Stimulated activated CD4-positive, alpha-beta T cell treated with anti-CD3 and anti-CD28 coated beads, Interleukin-4, amount 100 ng/mL, for 24 hours (primary cell): ENCODE measurements at regions not wholly inside any gene's neighbourhood (a gene's known extent, or its start where the extent isn't known, plus 50 kb on each side); places are given as distances from the start of the nearest gene placed in this dataset.

Source experiments
- DNase-seq: peaks from one replicate; pipeline ENCODE4 v3.0.0-alpha.2; 2020

DNA sequence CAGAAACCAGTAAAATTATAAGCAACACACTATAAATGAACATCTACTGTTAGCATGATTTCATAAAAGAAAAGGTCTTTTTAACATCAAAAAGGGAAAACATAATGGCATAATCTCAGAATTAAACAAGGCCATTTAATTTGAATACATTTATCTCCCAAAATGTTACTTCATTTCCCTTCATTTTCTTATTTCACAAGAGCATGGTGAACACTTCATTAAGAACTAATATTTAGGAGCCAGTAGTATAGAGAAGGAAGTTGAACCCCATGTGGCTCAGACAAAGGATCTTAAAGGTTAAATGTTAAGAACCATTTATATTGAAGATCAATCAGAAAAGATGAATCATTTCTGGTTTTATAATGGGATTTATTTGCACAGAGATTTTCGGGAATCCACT, 981.7 kb downstream of the TTLL7 start:
- DNase-seq = no peak

DNA sequence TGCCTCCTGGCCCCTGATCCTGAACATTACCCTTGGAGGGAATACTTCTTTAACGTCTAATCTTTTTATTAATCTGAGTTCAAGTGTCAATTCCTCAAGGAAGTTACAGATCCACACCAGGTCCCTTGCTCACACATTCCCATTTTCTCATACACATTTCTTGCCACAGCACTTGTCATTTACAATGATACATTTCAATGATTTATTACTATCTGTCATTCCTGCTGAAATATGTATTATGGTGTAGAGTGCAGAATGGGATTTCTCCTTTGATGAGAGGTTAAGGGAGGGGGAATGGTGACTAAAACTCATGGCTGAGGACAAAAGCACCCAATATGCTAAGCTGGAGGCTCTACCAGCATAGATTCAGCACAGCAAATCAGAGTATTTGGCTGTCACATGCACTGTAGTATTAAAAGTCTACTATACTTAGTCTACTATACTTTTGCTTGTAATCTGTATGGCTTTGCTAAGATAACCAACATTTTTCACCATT, 982.5 kb downstream of the TTLL7 start:
- no peak for DNase-seq

DNA sequence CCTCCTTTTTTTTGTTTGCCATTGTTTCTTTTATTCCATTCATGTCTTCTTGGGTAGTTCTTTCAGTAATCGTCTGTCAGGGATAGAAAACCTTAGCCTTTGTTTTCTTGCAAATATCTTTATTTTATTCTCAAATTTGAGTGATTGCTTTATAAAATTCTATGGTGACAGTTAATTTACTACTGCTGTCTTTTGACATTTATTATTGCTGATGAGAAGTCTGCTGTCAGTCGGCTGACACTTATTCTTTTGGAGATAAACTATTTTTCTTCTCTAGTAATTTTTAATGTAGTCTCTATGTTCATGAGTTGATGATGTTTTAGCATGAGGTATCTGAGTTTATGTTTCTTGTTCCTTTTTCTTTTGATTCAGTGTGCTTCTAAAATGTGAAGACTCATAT, 983.8 kb downstream of the TTLL7 start:
- DNase-seq = no peak

DNA sequence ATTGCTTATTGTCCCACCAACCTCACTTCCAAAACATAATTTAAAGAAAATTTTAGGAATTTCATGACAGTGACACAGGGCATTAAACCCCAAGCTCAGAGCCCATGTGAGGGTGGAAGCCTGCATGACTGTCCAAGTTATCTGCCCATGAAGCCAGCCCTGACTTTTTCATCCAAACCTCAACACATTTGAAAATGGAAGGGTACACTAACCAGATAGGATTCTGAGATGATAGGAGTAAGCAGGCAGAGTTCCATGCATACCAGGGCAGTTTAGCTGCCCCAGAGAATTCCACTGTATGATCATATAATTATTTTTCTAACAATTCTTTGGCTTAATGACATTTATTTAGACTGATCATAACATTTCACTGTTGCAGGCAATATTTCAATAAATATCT, 986.0 kb downstream of the TTLL7 start:
- DNase-seq = no peak

DNA sequence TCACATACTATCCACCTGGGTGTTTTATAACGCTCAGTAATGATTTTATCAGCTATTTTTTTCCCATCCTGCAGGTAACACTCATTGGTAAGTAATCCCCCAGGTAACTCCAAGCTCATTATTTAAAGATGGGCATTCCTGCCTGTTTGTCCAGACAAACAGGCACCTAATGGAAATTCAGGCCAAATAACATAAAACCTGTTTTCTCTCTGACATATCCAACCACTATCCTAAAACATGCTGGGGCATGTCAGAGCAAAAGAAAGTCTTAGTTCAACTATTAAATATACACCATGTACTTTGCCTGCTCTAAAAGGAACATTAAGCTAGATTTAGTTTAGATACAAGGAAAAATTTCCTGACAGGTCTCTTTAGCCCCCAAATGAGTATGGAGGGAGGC, 987.7 kb downstream of the TTLL7 start:
- no peak for DNase-seq

DNA sequence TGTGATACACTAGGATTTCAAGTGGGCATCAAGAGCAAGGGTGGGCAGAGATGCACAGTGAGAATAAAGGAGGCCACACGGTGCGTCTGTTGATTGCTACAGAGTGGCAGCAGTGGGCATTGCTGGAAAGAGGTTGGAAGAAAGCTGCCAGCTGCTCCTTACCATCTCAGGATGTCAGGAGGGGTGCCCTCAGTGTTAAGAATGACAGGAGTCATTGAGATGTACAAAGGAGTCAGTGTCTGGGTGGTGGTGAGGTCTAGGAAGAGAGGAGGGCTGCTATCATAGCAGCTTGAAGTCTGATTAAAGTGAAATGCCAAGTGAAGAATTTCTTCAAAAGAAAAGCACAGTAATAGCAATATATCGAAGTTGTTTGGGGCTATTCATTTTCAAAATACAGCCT, 992.7 kb downstream of the TTLL7 start:
- DNase-seq = no peak

DNA sequence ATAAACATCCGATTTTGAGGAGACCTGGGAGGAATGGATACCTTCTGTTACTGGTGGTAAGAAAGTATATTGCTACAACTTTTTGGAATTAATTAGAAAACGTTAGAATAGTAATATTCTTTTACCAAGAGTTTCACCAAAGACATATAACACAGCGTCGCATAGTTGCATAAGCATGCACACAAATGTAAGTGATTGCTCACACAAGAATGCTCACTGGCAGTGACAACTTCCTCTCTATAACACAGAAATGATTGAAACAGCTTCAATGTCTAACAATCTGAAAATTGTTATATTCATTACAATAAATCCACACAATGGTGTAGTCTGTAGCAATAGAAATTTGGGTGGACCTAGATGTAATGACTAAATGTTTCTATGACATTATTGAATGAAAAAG, 998.6 kb downstream of the TTLL7 start:
- DNase-seq = no peak

DNA sequence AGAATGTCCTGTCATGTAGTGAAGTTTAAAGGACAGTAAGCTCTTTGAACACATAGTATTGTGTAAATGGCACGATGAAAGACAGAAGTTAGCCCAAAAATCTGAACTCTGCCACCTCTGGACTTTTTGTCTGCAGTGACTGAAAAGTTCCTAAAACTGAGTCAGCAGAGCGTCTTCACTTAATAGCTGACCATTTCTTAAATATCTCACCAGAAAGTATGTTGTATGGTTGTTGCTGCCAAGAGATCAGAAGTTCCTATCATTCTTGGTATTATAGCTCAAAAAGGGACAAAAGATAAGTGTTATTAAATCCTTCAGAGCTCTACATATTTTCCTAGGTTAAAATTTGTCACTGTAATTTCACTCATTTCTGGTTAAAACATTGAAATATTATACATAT, 1003.0 kb downstream of the TTLL7 start:
- no peak for DNase-seq

DNA sequence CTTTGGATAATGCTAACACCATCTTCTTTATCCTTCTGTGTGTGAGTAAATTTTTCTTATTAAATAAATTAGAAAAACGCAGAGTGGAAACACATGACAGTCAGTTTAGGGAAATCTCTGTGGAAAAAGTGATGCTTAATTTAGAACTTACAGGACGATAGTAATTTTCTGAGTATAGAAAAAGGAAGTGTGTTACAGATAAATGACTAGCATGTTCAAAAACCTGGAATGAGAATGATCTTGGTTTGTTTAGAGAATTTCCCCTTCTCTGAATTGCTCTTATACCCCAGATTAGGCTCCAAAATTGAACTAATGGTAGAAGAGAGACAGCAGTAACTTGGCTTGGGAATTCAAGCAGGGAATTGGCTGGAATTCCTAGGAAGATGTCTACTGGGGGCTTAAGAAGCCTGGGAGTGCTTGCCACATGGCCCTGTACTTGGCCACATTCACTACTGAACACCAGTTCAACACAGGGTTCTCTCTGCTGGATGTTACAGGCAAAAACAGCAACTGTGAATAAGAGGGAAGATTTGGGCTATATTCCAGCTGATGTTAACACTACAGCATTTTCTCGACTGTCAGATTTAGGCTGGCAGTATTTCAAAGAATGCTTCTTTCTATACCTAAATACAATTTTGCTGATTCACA, 1004.2 kb downstream of the TTLL7 start:
- no peak for DNase-seq

DNA sequence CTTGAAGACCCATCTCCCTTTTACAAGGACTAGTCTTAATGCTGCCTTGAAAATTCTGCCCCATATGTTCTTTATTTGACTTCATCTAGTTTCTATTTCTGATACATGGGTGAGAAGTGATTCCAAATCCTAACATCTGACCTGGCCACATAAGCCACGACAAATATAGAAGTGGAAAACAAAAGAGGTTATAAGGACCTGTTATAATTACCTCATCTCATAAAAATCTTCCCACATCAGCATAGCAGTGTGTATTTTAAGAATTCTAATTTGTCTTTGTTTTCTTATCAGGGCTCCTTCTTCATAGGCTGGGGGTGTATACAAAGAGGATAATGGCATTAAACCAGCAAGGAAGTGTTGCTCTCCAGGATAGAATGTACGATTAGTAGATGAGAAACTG, 1007.4 kb downstream of the TTLL7 start:
- no peak for DNase-seq

DNA sequence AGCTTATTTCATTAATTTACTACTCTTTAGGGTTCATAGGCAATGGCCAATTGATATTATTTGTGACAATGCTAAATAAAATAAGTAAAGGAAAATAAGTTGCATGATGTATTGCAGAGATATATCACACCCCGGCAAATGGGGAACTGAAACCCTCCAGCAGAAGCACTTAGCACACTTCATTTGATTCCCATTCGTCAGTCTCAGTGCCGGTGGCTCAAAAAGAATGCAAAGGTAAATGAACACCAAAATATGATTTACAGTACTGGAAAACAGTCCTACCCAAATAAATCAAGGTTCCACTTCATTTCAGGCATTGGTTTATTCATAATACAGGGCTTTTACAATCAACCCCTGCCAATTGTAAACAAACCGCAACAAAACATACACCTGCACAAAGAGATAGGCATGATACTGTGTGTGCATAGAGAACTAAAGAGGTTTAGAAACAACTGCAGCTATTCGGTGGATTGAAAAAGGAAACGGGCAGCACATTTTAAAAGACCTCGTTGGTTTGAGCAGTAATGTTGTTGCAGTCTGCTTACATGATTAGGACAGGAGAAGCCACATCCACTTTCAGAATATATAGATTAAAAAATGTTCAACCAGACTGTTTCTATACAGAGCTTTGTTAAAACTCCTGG, 1019.2 kb downstream of the TTLL7 start:
- no peak for DNase-seq

DNA sequence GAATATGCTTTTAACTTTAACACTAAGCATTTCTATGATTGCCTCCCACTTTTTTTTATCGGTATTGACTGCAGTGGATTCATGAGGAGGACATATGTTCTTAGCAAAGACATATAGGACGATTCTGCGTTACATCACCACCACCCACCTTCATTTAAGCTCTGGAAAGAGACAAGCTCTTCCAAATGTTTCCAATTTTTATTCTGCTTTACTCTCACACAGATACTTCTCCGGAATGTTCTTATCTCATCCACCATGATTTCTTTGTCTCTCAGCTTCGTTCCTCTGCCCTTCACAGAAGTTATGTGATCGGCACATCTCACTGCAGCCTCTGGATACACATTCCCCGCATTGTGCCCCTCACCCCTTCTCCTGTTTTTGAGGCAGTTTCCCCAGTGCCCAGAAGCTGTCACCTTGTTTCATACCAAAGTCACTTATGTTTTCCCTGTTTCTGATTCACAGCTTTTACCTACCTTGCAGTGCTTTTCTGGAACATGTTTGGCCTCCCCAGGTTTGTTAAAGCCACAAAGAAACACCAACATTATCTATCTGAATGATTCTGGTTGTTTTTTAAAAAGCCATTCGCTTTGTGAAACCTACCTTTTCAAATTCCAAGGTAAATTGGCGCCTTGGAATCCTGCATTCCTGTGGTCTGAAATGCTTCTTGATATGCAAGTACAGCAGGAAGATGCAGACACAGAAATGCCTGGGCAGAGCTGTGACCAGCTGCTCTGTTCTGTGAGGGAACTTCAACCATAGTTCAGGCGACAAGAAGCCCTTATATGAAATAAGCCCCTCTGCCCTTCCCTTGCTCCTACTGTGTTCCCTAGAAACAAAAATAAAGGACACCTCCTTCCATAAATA, 1020.2 kb downstream of the TTLL7 start:
- no peak for DNase-seq

DNA sequence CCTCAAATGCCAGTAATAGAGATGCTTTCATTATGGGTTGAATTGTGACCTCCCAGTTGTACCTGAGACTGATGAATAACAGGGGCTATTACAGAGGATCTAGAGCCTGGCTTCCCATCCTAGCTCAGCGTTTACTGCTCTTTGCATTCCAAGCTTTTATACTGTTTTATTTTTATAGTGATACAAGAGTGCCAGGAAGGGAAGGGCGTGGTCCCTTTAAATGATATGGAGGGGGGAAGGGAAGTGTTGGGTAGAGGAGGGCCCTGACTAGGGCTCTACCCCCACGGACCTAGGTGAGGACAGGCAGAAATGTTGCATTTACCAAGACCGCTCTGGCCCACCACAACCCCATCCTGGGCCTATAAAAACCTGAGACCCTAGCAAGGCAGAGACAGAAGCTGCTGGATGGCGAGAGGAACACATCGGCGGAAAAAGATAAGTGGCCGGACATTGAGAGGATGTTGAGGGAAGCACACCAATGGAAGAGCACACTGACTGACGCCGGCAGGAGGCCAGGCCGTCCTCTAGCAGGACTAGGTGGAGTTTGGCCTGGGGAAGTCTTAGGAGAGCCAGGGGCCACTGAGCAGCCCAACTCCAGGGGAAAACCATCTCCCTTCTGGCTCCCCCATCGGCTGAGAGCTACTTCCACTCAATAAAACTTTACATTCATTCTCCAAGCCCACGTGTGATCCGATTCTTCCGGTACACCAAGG, 1025.9 kb downstream of the TTLL7 start:
- DNase-seq = no peak

DNA sequence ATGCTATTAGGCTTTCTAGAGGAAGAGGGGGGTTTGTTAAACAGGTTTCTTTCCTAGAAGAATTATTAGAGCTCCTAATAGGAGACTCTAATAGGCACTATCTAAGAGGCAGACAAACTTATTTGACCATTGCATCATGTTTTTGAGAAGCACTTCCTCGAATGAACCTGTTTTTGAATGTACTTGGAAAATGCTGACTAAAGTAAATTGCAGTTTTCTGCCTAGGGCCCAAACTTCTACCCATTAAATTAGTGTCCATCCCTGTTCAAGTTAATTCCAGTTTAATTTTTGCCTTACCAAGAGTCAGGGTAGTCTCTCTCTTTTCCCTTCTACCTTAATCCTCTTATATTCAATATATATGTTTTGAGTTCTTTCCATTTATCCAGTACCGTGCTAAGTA, 1029.6 kb downstream of the TTLL7 start:
- DNase-seq = no peak

DNA sequence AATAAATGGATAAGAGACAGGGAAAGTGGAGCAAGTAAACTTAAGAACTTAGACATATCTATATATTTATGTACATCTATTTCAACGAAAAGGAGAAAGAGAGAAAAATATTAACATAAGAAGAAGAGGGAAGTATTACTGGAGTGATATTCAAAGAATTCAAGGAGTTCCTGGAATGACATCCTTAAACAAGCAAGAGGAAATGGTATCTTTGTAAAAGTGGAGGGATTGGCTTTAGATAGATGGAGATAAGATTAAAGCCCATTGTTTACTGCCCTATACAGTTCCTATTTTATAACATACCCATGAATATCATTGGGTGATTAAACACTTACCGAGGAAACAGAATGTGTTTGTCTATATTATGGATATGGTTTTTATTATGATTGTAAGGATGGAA, 1036.3 kb downstream of the TTLL7 start:
- no peak for DNase-seq

DNA sequence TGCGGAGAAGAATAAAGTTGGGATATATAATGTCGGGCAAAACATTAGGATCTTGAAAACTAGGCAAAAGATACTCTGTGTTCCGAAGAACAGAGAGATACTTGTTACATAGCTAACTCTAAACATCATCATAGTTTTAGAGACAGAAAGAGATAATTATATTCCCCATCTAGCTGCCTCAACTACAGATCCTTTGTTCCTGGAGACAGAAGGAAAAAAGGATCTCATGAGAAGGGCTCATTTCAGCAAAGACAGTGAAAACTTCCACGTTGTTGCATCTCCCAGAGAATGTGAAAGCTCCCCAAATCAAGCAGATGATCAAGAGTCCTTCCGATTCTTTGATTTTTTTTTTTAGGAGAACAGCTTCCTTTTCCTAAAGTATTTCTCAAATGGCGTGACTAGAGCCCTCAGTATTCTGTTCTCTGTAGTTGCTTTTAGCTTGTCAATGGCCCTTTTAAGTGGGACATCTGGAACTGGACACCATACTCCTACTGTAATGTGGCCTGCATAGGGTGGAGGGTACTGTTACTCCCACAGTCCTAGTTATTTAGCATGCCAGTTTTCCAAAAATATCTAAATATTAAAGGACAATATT, 1048.2 kb downstream of the TTLL7 start:
- DNase-seq = no peak

DNA sequence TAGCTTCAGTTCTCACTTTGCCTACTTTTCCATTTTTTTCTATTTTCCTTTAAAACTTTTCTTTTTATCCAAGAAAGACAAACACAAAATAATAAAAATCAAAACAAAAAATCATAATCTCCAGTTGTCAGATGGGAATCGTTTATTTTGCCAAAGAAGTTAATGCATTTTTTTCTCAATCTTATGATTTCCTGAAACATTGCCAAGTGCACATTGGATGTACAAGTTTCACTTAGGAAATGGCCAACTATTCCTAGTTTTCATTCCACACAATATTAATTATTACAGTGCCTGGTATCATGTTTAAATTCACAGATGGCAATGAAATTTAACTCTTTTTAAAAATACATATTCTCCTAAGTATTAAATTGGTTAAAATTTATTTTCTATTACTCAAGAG, 1050.5 kb downstream of the TTLL7 start:
- DNase-seq = no peak

DNA sequence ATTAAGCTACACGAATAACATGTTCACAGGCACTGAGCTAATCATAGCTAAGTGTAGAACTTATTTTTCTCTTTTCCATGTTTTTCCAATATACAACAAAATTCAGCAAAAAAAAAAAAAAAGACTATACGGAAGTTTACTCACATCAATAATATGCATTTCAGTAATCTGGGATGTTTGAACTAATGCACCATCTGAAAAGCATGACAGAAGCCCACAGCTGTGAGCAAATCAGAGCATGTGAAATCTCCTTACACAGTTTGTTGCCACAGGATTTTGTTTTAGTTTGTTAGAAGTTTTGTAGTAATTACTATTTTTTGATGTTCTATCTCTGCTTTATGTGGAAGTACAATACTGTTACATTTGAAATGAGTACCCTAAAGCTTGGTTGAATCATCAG, 1051.7 kb downstream of the TTLL7 start:
- no peak for DNase-seq

DNA sequence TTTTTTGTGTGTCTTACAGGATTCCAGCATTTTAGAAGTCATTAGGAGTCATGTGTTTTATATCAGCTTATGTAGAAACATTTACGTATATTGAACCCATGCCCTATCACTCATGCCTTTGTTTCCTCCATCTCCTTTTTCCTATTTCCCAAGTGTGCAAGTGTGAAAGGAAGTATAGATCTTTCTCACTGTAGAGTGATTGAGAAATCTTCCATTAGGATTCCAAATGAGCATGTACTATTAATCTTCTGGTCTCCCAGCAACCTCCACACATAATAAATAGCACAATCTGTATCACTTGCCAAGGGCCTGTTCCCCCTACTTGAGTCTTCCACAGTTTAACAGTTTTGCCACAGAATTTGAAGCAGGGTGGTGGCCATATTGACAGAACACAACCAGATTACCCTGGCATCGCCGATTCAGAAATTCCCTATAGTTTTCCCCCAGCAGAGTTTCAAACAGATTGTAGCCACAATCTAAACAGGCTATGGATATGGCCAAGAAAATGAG, 1052.8 kb downstream of the TTLL7 start:
- DNase-seq = no peak

DNA sequence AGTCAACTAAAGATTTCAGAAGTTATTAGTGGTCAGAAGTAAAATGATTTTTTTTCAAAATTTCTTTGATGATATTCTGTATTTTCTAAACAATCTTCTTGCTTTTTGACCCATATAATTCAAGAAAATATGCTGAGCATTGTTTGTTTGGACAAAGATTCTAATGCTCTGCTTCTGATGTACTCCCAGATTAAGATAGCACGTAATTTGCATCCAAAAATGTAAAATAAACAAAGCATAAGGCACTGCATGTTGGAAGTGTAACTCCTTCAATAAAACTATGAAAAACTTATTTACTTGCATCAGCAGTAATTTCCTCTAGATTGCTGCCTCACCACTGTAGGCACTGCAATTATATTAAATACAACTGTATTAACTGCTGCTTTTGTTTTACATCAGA, 1054.1 kb downstream of the TTLL7 start:
- DNase-seq = no peak

DNA sequence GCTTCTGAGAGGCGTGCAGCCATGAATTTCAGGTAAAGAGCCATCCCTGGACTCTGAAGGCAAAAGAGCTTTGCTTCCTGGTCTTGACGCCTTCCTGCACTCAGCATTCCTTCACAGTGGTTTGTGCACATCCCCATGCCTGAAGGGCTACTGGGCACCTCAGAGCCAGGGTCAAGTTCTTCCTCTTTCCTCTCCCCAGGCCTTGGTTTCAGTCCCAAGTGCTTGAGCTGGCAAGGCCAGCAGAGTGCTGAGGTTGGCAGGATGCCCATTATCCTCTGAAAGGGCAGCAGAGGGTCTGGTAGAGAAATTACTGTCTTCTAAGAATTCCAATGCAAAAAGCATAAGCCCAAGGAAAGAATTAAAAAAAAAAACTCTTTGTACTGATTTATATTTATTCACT, 1064.9 kb downstream of the TTLL7 start:
- DNase-seq = no peak

DNA sequence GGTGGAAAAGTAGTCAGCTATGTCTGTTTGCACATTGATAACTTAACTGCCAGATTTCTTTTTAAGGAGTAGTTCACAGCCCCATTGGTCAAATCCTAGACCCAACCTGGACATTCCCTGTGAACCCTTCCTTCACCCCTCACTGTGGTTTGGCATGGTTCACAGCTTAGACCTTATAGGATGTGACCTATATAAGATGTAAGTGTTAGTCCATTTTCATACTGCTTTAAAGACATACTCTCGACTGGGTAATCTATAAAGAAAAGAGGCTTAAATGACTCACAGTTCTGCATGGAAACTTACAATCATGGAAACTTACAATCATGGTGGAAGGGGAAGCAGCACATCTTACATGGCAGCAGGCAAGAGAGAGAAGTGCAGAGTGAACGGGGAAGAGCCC, 1066.2 kb downstream of the TTLL7 start:
- DNase-seq = no peak

DNA sequence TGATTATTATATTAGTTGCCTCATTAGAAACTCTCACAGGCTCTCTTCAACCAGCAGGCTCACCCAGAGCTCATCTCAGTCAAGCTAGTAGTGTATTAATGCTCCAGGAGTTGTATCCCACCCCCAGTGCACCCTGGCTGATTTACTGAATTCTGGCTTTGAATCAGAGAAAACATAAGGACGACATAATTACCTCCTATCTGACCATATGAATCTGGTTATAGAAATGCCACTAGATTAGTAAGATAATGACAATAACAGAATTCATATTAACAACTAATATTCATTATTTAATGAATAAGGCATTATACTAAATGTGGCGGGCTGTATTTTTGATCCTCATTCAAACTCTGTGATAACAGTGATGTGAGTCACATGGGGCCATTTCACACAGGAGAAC, 1066.7 kb downstream of the TTLL7 start:
- no peak for DNase-seq
